Motor neuron (in vitro differentiated cells): ENCODE measurements at regions not wholly inside any gene's neighbourhood (a gene's known extent, or its start where the extent isn't known, plus 50 kb on each side); places are given as distances from the start of the nearest gene placed in this dataset.
A peak's percentile ranks its signal among the peaks of the same experiment; 100 is the strongest.

Experiments used
- ATAC-seq, 8 experiments: fragments of 200-7000 bp; cut with Tn5 transposase; replicated peaks in 6 of 8; 2 replicates each; pipeline ENCODE4 v1.8.0; 2021; ENCODE audit warnings: mild to moderate bottlenecking in 8 of 8, moderate library complexity in 8 of 8
- H3K27ac ChIP-seq, 2 donors: fragments of 250-450 bp; sonication (Bioruptor Pico); 2 replicates each; pipeline ENCODE4 v1.9.0; 2021; ENCODE audit warnings: antibody characterized with exemption in 2 of 2, mild to moderate bottlenecking in 2 of 2, moderate library complexity in 1 of 2
- H3K4me1 ChIP-seq, 2 donors: fragments of 250-450 bp; sonication (Bioruptor Pico); replicated peaks in 1 of 2; 2 replicates each; pipeline ENCODE4 v1.6.1; 2021; ENCODE audit warnings: antibody characterized with exemption in 2 of 2, mild to moderate bottlenecking in 2 of 2, moderate library complexity in 1 of 2
- H3K4me3 ChIP-seq, 5 donors: fragments of 250-450 bp; sonication (Bioruptor Pico); 2 replicates each; pipeline ENCODE4 v1.9.0; 2021; ENCODE audit warnings: antibody characterized with exemption in 5 of 5, mild to moderate bottlenecking in 5 of 5, moderate library complexity in 4 of 5
- WGBS, 10 experiments: fragments of 450-650 bp; shearing (Covaris generic); methylation state at CpG; one replicate each; pipeline ENCODE4 v1.0.0; 2022; 5-methylcytosine and 5-hydroxymethylcytosine counted together
- in situ Hi-C, 9 experiments: fragments of 400-800 bp; cut with MboI; loops; one replicate each; pipeline ENCODE4 v1.15.0; 2021; ENCODE audit warnings: low sequenced_read_pairs in 9 of 9, low pct_unique_long_range_greater_than_20kb in 2 of 9; ENCODE audit not compliant: unreplicated experiment in 9 of 9

DNA sequence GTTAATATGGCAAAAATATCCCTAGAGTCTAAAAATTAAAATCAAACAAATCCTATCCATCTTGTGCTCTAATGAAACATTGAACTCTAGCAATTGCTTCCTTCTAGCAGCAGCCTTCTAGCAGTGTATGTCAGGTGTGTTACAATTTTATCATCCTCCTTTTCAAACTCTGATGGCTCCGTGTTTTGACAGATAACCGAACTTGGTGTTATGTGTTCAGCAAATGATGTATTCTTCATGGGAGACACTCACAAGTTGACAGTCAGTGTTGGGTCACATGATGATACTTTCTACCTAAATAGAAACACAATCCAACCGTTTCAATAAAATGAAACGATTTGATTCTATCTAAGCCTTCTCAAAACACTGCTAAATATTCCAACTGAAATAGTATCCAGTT lies 525.3 kb upstream of the NOVA1 start:
- Histone ChIP-seq H3K4me1 (no peaks in the 10 kb centered on the region), H3K4me3 (no peak overlapping the region), H3K27ac (no peak overlapping the region)
- WGBS, 10 experiments: 0 to 92% (median 67%) methylated on average over 1 to 4 of the region's 4 CpGs; no CpG with 5 or more reads in 1 of the 10 experiments
- in situ Hi-C loops: no loop called here
- ATAC-seq: no peak

DNA sequence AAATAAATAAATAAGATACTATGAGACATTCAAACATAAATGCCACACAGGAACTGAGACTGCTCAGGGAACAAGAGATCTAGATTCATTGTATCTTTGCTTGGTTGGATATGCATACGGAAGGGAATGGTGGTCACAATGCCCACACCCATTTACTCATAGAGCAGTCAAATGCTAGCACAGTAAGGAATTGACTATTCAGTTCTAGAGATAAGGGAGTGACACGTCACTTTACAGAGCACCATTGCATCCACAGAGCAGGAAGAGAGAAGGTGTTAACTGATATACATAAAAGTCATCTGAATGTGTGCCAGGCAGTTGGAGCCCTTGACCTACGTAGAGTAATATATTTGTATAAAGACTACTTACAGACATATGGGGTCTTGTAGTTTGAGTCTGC lies 530.0 kb upstream of the NOVA1 start:
- no peak overlapping the region for H3K27ac ChIP-seq
- in situ Hi-C loops: no loop called here
- peak in 2 of 8 experiments; percentile 83 to 99 for ATAC-seq
- no peak overlapping the region for H3K4me3 ChIP-seq
- no peaks in the 10 kb centered on the region for H3K4me1 ChIP-seq
- 14 to 100% (median 79%) methylated on average over 1 to 3 of the region's 3 CpGs; no CpG with 5 or more reads in 2 of the 10 experiments for WGBS, 10 experiments

DNA sequence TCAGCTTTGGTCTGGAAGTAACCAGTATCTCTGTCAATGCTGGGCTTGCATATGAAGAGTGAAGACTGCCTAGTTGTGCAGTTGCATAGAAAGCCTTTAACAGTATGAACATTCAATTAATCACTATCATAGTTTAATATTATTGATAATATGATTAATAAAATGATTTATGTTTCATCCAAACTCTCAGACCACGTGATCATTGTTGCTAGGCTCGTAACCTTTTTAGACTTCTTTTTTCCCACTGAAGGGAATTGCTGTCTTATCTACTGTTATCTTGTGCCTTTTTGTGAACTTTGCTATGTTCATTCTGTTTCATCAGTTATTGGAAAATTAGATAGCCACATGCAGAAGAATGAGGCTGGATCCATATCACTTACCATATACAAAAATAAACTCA lies 536.4 kb upstream of the NOVA1 start:
- no peaks in the 10 kb centered on the region for H3K4me1 ChIP-seq
- no peak overlapping the region for H3K27ac ChIP-seq
- 5 to 100% (median 76%) methylated on average over 1 to 2 of the region's 2 CpGs for WGBS, 10 experiments
- no peak for ATAC-seq
- in situ Hi-C loops: no loop called here
- H3K4me3 ChIP-seq: no peak overlapping the region

DNA sequence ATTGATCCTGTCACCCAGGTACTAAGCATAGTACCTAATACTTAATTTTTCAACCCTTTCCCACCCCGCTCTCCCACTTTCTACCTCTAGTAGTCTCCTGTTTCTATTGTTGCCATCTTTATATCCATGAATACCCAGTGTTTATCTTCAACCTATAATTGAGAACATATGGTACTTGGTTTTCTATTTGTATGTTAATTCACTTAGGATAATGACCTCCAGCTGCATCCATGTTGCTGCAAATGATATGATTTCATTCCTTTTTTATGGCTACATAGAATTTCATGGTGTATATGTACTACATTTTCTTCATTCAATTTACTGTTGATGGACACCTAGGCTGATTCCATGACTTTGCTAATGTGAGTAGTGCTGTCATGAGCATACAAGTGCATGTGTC lies 547.3 kb upstream of the NOVA1 start:
- in situ Hi-C loops: no loop called here
- ATAC-seq: no peak

DNA sequence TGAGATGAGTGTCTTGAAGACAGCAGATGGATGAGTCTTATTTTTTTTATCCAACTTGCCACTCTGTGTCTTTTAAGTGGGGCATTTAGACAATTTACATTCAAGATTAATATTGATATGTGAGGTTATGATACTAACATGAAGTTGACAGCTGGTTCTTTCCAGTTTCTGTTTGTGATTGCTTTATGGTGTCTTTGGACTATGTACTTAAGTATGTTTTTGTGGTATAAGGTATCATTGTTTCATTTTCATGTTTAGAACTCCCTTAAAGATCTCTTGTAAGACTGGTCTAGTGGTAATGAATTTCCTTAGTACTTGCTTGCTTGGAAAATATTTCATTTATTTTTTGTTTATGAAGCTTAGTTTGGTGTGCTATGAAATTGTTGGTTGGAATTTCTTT lies 550.3 kb upstream of the NOVA1 start:
- H3K4me1 ChIP-seq: no peaks in the 10 kb centered on the region
- no peak overlapping the region for H3K27ac ChIP-seq
- H3K4me3 ChIP-seq: no peak overlapping the region
- no peak for ATAC-seq
- in situ Hi-C loops: no loop called here

More for the DNA sequence above, 547.3 kb upstream of the NOVA1 start:
- no peaks in the 10 kb centered on the region for H3K4me1 ChIP-seq
- 17 to 100% (median 80%) methylated on average over 1 of the region's 1 CpG; no CpG with 5 or more reads in 1 of the 10 experiments for WGBS, 10 experiments
- H3K4me3 ChIP-seq: no peak overlapping the region
- H3K27ac ChIP-seq: no peak overlapping the region

DNA sequence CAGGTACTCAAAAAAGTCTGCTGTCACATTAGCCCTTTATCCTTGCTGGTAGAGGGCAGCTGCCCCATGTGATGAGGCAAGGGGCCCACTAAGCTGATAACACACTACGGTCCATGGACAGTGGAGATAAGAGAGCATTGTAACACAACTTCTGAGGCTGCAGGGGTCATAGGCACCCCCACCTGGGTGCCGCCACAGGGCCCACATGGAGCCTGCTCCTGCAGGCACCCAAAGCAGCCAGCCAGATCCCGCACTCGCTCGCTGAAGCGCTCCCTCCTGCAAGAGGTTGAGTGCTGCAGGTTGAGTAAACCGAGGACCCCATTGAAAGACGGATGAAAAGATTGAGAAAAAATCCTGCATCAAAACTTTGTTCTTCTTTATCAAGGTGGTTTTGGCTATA lies 566.3 kb upstream of the NOVA1 start:
- 11 to 100% (median 67%) methylated on average over 1 to 8 of the region's 8 CpGs; no CpG with 5 or more reads in 3 of the 10 experiments for WGBS, 10 experiments
- no peaks in the 10 kb centered on the region for H3K4me1 ChIP-seq
- in situ Hi-C loops: no loop called here
- no peak overlapping the region for H3K4me3 ChIP-seq
- ATAC-seq: no peak
- no peak overlapping the region for H3K27ac ChIP-seq

DNA sequence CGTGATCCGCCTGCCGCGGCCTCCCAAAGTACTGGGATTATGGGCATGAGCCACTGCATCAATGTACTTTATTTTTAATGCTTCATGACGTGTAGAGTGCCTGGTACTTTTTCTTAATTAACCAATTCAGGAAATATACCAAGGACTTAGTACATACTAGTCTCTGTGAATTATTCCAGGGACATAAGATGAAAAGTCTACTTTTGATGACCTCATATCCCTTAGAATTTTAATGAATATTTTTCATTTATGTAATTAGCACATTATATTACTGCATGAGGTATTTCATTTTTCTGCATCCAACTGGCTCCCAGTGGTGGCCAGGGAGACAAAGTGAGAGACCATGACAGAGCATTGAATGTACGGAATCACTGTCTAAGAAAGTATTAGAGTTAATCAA lies 577.7 kb upstream of the NOVA1 start:
- WGBS, 10 experiments: 52 to 100% (median 85%) methylated on average over 1 to 6 of the region's 6 CpGs; no CpG with 5 or more reads in 1 of the 10 experiments
- Histone ChIP-seq H3K27ac (no peak overlapping the region), H3K4me3 (no peak overlapping the region), H3K4me1 (no peaks in the 10 kb centered on the region)
- in situ Hi-C loops: no loop called here
- ATAC-seq: no peak

DNA sequence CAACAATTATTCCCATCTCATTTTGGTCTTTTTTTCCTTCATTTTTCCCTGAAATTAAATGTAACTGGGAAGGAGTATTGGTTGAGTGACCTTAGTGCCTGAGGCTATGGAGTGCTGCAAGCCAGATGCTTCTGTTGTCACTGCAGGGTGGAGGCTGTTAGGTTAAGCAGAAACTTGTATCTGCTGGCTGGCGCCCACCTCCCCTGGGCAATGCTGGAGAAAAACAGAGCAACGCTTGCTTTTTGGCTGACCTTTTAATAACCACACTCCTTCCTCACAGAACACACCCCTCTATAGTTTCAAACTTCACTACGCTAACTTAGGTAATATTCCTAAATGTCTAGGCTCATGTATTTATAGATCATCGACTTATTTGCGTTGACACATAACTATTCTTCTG lies 583.5 kb upstream of the NOVA1 start:
- H3K4me3 ChIP-seq: no peak overlapping the region
- peak in 3 of 8 experiments; percentile 38 to 87 (median 59) for ATAC-seq
- WGBS, 10 experiments: 5 to 100% (median 89%) methylated on average over 1 to 5 of the region's 5 CpGs; no CpG with 5 or more reads in 2 of the 10 experiments
- in situ Hi-C loops: no loop called here
- peaks cover 0 to 6% of the 10 kb centered on the region in 2 donors for H3K4me1 ChIP-seq
- H3K27ac ChIP-seq: no peak overlapping the region

DNA sequence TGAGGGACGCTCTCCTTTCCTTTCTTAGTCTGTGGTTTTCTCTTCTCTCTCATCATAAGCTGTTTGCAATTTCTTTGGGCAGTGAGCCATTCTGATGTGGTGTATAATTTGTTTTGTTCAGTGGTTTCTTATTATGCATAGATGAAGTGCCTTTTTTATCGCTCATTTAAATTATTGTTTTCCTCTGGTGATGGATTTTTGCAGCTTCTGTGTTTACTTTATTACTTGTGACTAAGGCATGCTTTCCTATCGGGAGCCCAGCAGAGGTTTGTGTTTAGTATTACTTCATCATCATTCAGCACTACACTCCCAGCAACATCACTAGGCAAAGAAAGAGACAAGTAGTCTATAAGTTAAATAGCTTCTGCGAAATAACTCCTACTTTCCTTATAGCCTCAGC lies 586.6 kb upstream of the NOVA1 start:
- in situ Hi-C loops: no loop called here
- peak; percentile 24 to 81 (median 58) for ATAC-seq
- Histone ChIP-seq H3K27ac (no peak overlapping the region), H3K4me3 (no peak overlapping the region), H3K4me1 (peaks cover 0 to 6% of the 10 kb centered on the region in 2 donors)
- 0 to 87% (median 67%) methylated on average over 1 to 4 of the region's 4 CpGs; no CpG with 5 or more reads in 1 of the 10 experiments for WGBS, 10 experiments

DNA sequence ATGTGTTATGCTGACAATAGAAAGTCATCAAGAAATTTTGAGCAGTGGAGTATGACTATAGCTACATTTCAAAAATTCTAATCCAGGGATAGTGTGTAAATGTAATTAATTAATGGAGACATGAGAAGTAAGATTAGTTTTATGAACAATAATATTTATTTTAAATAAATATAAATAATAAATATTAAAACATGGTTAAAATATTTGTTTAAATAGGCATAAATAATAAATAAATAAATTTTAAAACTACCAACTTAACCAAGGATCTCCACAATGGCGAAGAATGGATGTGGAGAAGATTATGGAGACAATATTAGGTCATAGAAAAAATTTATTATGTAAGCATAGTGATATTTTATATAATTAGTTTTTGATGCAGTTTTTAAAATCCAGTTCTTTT lies 588.2 kb upstream of the NOVA1 start:
- 10 to 100% (median 78%) methylated on average over 1 of the region's 1 CpG; no CpG with 5 or more reads in 1 of the 10 experiments for WGBS, 10 experiments
- ATAC-seq: no peak
- in situ Hi-C loops: no loop called here

DNA sequence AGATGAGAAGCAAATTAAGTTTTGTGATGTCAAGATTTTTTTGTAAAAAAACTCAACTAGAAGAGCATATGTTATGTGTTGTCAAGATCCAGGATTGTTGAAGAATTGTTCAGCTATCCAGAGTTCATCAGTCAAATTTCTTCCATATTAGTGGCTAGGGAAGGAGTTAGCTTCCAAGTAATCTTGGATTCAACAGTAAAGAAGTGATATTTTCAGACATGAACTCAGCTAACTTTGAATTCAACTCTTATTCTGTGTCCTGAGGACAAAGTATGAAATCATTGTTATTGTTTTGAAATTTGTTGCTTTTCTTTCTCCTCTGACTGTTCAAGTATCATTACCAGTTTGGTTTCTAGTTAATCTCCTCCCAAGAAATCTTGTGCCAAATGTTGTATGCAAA lies 589.3 kb upstream of the NOVA1 start:
- no peak overlapping the region for H3K27ac ChIP-seq
- in situ Hi-C loops: no loop called here
- ATAC-seq: no peak
- peaks cover 0 to 6% of the 10 kb centered on the region in 2 donors for H3K4me1 ChIP-seq
- H3K4me3 ChIP-seq: no peak overlapping the region

More for the DNA sequence above, 588.2 kb upstream of the NOVA1 start:
- Histone ChIP-seq H3K27ac (no peak overlapping the region), H3K4me1 (peaks cover 0 to 6% of the 10 kb centered on the region in 2 donors), H3K4me3 (no peak overlapping the region)

DNA sequence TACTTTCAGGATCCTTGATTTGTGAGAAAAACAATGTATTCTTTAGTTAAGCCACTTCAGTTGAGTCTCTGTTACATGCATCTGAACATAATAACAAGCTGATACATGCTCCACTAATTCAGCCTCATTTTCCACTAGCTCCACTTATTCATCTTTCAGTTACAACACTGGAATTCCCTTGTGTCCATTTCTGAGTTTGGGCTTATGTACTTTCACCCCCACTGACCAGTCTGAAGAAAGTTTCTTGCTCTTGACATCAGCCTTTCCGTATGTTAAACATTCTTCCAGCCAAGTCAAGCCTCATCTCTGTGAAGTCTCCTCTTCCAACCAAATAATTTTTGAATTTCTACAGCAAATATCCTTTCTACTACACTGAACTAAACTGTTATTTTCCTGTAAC lies 592.5 kb upstream of the NOVA1 start:
- no peak overlapping the region for H3K27ac ChIP-seq
- in situ Hi-C loops: no loop called here
- no peaks in the 10 kb centered on the region for H3K4me1 ChIP-seq
- no peak for ATAC-seq
- no peak overlapping the region for H3K4me3 ChIP-seq
- 0 to 100% (median 54%) methylated on average over 1 of the region's 1 CpG; no CpG with 5 or more reads in 2 of the 10 experiments for WGBS, 10 experiments

DNA sequence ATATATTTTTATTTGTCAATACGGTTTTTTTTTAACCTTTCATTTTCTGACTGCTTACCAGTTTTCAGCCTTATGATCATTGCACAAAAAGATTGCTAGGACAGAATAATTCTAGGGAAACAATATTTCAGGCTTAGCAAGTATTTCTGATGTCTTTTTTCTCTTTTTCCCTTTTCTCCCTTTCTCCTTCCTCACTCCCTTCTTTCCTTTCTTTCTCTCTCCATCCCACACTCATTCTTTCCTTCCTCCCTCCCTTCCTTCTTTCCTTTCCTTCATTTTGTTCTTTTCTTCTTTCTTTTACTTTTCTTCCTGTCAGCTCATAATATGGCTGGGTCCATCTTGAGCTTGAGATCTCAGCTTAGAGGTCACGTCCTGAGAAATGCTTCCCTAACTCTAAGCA lies 601.4 kb upstream of the NOVA1 start:
- ATAC-seq: no peak
- peaks cover 0 to 5% of the 10 kb centered on the region in 2 donors for H3K4me1 ChIP-seq
- in situ Hi-C loops: no loop called here
- no peak overlapping the region for H3K4me3 ChIP-seq
- 13 to 100% (median 74%) methylated on average over 1 to 2 of the region's 2 CpGs; no CpG with 5 or more reads in 1 of the 10 experiments for WGBS, 10 experiments
- H3K27ac ChIP-seq: no peak overlapping the region

DNA sequence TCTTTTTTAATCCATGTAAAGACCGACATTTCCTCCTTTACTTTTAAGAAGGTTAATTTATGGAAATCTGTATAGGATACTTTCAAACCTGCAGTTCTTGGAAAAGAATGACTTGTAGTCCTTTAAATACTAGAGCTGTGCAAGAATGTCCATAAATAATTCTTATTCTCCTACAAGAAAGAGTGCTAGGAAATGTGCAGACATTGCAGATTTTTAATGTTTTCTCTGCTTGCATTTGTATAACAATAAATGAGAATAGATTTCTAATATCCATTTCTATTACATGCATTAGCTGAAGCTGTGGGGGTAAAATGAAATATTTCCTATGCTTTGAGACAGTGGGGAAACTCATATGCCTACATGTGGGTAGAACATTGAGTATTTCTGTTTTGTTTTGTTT lies 607.2 kb upstream of the NOVA1 start:
- no peak overlapping the region for H3K27ac ChIP-seq
- H3K4me3 ChIP-seq: no peak overlapping the region
- in situ Hi-C loops: no loop called here
- WGBS, 10 experiments: 0 to 86% (median 14%) methylated on average over 1 of the region's 1 CpG; no CpG with 5 or more reads in 3 of the 10 experiments
- ATAC-seq: peak in 1 of 8 experiments; percentile 9
- H3K4me1 ChIP-seq: peaks cover 0 to 16% of the 10 kb centered on the region in 2 donors
